ENCODE measurements at regions not wholly inside any gene's neighbourhood (a gene's known extent, or its start where the extent isn't known, plus 50 kb on each side); places are given as distances from the start of the nearest gene placed in this dataset.
"Not testable (repeated sequence)": the region's sequence is repeated elsewhere in the genome, so short reads cannot be mapped to it uniquely, and the experiment has no call there.

GRCh38 chr6:99668036-99668705 lies 61.5 kb downstream of the PRDM13 start:
- no peak for DNase-seq (ENCODE audit: low read depth in 1 of 2, low spot score in 1 of 2)

GRCh38 chr6:99689916-99690685 lies 83.5 kb downstream of the PRDM13 start:
- no peak for DNase-seq (ENCODE audit: low read depth in 1 of 2, low spot score in 1 of 2)

GRCh38 chr6:99702287-99702686 lies 95.7 kb downstream of the PRDM13 start:
- not testable (repeated sequence) for DNase-seq (ENCODE audit: low read depth in 1 of 2, low spot score in 1 of 2)

- no peak for DNase-seq (ENCODE audit: low read depth in 1 of 2, low spot score in 1 of 2)
Measured at GRCh38 chr6:99709062-99709461, 102.4 kb downstream of the PRDM13 start.

DNA sequence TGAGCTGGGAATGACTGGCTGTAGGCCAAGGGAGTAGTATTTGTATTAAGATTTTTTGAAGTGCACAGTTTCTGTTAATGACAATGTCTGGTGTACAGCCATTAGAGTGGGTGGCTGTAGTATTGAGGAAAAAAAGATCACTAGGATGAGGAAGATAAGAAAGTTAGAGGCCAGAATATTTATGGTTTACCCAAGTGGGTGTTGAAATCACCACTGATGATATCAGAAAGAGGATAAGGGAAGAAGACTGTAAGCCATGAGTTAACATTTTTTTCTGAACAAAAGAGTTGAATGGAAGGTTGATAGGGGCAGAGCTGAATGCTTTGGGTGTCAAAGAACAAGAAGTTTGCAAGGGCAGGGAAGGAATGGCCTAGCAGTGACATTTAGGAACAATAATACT lies 104.7 kb downstream of the PRDM13 start:
- DNase-seq (ENCODE audit: low read depth in 1 of 2, low spot score in 1 of 2), result no peak

- DNase-seq (ENCODE audit: low read depth in 1 of 2, low spot score in 1 of 2), result no peak
Measured at GRCh38 chr6:99711925-99712324, 105.3 kb downstream of the PRDM13 start.

DNA sequence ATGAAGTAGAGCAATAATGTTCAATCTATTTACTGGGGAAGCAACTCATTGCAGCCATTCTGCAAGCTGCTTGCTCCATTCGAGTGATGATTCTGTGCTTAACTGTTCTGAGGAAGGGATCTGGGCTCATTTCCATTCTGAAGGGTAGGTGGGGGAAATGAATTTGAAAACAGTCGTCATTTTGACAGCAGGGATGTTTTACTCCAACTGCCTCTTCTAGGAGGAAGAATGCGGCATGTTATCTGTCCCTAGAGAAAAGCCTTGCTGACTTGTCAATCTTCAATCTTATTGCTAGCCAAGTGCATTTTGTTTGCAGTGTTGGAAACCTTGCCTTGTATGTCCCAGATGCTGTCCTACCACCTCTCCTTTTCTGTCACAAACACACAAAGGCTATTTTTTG lies 105.9 kb downstream of the PRDM13 start:
- no peak for DNase-seq (ENCODE audit: low read depth in 1 of 2, low spot score in 1 of 2)

DNA sequence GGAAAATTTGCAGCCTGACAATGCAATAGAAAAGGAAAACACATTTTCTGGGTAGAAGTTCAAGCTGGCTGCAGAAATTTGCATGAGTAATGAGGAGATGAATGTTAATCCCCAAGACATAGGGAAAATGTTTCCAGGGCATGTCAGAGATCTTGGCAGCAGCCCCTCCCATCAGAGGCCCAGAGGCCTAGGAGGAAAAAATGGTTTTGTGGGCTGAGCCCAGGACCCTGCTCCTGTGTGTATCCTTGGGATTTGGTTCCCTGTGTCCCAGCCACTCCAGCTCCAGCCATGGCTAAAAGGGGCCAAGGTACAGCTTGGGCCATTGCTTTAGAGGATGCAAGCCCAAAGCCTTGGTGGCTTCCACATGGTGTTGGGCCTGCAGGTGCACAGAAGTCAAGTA lies 115.4 kb downstream of the PRDM13 start:
- not testable (repeated sequence) for DNase-seq (ENCODE audit: low read depth in 1 of 2, low spot score in 1 of 2)

GRCh38 chr6:99730237-99730636 lies 123.6 kb downstream of the PRDM13 start:
- DNase-seq (ENCODE audit: low read depth in 1 of 2, low spot score in 1 of 2), result not testable (repeated sequence)

- DNase-seq (ENCODE audit: low read depth in 1 of 2, low spot score in 1 of 2), result no peak
Measured at GRCh38 chr6:99736302-99736701, 129.7 kb downstream of the PRDM13 start.

DNA sequence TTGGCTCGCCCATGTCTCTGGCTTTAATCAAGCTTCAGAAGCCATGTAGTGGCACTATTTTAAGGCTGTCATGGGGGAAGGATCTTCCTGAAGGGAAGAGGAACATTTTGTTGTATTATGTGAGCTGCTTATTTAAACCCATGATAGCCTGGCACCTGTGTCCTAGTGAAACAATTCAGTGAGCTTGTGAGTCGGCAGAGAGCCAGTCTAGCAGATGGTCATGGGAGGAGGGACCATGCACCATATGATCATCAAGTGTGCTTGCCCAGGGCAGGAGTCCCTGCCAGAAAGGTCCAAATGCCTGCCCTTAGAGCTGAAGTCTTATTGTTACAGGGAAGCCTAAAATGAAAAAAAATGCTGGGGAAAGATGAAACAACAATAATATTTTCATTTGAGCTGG lies 132.9 kb downstream of the PRDM13 start:
- DNase-seq (ENCODE audit: low read depth in 1 of 2, low spot score in 1 of 2), result no peak

DNA sequence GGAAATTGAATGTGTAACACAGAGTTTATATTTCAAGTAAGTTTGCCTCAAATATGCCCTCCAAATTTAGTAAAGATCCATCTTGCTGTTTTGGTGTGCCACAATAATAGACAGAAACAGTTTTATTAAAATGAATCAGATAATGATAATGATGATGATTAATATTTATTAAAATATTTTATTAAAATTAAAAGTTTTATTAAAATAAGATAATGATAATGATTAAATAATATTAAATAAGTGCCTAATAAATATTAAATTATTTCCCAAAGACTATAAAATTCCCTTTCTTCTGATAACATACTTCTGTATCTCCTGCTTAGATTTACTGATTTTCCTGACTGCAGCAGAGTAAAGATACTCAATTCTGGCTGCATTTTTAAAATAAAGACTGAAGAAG lies 134.5 kb downstream of the PRDM13 start:
- DNase-seq (ENCODE audit: low read depth in 1 of 2, low spot score in 1 of 2), result no peak

DNA sequence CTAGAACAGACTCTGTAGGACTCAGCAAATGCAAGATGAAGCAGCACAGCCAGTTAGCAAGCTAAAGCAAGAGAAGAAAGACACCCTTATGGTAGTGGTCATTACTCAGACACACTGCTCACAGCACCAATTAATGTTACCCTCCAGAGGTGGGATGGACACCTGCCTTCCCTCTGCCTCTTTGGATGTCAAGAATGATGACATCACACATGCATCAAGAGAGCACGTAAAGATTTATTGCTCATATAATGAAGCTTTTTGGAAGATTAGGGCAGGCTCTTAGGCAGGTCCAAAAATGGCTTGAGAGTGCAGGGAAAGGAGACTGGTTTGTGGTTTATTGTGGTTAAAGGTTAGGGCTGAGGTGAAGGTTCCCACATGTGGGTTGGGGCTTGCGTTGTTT lies 137.0 kb downstream of the PRDM13 start:
- DNase-seq (ENCODE audit: low read depth in 1 of 2, low spot score in 1 of 2), result no peak

DNA sequence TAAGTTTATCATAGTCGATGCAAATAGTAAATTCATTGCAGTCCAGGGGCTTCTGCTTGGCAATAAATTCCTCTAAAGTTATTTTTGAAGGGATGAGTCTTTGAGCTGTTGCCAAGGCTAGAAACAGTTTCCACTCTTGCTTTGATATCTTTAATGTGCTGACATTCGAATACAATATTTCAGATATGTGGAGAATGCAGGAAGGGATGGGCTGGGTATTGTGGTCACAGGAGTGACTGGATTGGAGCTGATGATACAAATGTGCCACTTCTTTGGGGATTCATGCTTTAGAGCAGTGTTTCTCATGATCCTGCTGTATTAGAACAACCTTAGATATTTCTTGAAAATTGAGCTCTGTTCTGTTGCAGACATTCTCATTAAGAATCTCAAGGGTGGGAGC lies 139.0 kb downstream of the PRDM13 start:
- no peak for DNase-seq (ENCODE audit: low read depth in 1 of 2, low spot score in 1 of 2)

- DNase-seq (ENCODE audit: low read depth in 1 of 2, low spot score in 1 of 2), result peak in 1 of 2 donors; percentile 54
Measured at GRCh38 chr6:99746261-99746895, 139.7 kb downstream of the PRDM13 start.

- DNase-seq (ENCODE audit: low read depth in 1 of 2, low spot score in 1 of 2), result no peak
Measured at GRCh38 chr6:99761711-99762110, 155.1 kb downstream of the PRDM13 start.

DNA sequence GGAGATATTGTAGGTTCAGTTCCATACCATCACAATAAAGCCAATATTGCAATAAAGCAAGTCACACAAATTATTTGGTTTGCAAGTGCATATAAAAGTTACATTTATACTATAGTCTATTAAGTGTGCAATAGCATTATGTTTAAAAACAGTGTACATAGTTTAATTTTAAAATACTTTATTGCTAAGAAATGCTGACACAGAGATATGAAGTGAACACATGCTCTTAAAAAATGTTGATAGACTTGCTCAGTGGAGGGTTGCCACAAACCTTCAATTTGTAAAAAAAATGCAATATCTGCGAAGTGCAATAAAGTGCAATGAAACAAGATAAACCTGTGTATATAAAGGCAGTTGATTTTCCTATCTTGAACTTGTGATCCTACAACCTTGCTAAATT lies 161.5 kb downstream of the PRDM13 start:
- no peak for DNase-seq (ENCODE audit: low read depth in 1 of 2, low spot score in 1 of 2)

DNA sequence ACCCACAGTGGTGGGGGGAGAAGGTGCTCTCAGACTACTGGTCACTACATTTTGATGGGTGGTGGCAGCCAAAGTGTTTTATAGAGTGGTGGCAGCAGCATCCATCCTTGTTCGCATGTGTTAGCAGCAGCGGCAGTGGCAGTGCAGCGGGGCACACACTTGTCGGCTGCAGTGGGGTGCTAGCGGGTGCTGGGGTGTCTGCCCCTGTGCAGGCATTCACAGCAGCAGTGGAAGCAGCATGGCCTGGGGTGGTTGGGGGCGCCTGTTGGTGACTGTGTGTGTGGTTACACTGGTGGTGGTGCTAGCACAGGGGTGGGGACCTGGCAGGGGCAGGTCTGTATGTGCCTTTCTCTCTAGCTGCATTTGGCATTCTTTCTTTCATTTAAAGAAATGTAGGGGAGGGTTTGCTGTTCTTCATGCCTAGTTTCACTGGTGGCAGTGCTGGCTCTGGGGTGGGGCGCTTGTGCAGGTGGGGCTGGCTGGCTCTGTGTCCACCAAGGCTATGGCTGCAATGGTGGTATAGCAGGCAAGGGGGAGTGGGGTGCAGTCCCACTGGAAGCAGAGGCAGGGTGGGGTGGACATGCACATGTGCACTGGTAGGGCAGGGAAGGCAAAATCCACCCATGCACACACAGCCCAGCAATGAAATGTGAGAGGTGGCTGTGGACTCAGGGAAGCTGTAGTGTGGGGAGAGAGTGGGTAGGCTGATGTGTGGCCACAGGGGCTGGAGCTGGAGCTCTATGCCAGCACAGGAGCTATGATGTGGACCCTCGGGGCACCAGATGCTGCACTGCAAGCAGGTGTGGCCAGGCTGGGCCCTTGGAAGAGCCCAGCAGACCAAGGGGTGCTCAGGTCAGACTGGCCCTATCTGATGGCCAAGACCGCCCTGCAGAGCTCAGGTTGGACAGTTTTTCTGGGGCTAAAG lies 173.3 kb downstream of the PRDM13 start:
- no peak for DNase-seq (ENCODE audit: low read depth in 1 of 2, low spot score in 1 of 2)

DNA sequence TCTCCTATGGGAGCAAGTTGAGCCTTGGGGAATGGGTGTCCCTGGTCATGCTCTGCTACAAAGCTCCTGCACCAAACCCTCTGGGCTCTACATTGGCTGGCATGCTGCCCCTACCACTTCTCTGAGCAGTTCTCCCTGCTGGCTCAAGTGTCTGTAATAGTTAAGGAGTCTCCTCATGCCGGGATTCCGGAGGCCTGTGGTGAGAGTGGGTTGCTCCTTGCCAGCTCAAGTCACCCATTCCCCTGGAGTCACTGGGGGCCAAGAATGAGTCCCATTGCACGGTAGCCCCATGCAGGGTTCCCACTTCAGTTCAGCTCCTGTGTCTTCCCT lies 173.9 kb downstream of the PRDM13 start:
- DNase-seq (ENCODE audit: low read depth in 1 of 2, low spot score in 1 of 2), result no peak

DNA sequence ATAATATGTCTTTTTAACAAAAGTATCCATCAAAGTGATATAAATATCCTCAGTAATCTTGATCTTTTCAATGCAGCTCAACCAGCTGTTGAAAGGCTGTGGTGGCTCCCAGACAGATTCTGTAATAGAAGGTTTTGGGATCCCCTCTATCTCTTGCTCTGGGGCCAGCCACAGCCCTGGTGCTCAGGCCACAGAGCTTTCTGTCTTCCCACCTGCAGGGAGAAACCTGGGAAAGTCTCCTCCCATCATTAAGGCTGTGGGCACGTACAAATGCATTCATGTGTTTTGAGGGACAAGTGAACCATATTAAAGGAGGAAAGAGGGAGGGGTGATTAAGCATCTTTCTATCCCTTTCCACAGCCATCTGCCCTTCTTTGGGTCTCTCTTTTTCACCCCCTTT lies 183.1 kb downstream of the PRDM13 start:
- no peak for DNase-seq (ENCODE audit: low read depth in 1 of 2, low spot score in 1 of 2)

GRCh38 chr6:99790679-99791078 lies 184.0 kb downstream of the PRDM13 start:
- DNase-seq (ENCODE audit: low read depth in 1 of 2, low spot score in 1 of 2), result no peak
